Stimulated activated CD4-positive, alpha-beta T cell treated with anti-CD3 and anti-CD28 coated beads, Interleukin-1b, Interleukin-23, amount 100 ng/mL, for 4 hours (primary cell): ENCODE measurements at regions not wholly inside any gene's neighbourhood (a gene's known extent, or its start where the extent isn't known, plus 50 kb on each side); places are given as distances from the start of the nearest gene placed in this dataset.

ENCODE experiments used
- DNase-seq, 2 donors: peaks; one replicate each; pipeline ENCODE4 v3.0.0-alpha.2; 2020; ENCODE audit warnings: low read depth in 2 of 2

DNA sequence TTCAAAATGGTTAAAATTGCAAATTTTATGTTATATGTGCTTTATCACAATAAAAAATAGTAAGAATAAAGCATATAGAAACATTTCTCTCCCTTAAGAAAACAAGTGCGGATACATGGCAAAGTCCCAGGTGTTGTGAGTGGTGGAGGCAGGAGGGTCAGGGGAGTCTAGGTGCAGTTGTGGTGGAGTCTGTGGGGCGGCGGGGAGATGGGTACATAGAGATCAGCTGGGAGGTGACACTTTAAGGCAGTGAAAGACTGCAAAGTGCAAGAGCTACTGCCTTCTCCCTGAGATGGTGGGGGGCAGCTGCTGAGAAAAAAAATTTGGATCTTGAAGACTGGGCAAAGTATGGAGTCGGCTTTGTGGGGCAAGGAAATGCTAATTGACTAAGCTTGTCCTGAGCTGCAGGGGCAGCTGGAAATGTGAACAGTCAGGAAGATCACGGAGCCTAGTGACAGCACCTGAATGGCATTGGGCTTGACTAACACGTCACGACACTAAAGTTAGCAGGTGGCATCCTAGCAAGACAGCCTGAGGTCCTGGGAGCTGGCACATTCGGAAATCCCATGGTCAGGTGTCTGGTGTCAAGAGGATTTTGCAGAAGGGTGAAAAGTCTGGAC, 72.9 kb upstream of the IRS2 start:
- DNase-seq = no peak

DNA sequence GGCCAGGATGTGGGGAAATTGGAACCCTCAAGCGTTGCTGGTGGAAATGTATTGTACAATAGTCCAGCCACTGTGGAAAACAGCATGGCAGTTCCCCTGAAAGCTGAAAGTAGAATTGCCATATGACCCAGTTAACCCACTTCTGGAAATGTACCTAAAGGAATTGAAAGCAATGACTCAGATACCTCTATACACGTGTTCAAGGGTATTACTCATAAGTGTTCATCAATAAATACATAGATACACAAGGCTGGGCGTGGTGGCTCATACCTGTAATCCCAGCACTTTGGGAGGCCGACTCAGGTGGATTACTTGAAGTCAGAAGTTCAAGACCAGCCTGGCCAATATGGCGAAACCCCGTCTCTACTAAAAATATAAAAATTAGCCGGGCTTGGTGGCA, 71.9 kb upstream of the IRS2 start:
- DNase-seq = no peak

- DNase-seq = no peak
Observed at GRCh38 chr13:109857803-109858202, 71.4 kb upstream of the IRS2 start.

GRCh38 chr13:109857325-109857724, 70.9 kb upstream of the IRS2 start:
- DNase-seq = no peak

DNA sequence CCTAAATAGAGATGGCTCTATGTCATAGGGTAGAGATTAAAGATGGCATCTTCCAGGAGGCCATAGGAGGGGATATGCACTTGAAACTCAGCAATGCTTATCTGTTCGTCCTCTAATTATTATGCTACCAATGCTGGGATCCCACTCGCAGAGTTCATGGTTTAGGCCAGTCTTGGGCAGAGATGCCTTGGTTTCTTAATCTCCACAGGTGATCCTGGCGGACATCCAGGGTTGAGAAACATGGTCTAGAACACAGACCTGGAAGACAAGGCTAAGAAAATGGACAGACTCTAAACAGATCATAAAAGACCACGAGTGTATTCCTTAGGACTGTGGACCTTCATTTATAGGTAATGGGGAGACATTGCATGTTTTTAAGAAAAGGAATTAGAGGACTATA, 70.0 kb upstream of the IRS2 start:
- no peak for DNase-seq

- DNase-seq = no peak
Observed at GRCh38 chr13:109853153-109853552, 66.8 kb upstream of the IRS2 start.

GRCh38 chr13:109846185-109846584, 59.8 kb upstream of the IRS2 start:
- no peak for DNase-seq

DNA sequence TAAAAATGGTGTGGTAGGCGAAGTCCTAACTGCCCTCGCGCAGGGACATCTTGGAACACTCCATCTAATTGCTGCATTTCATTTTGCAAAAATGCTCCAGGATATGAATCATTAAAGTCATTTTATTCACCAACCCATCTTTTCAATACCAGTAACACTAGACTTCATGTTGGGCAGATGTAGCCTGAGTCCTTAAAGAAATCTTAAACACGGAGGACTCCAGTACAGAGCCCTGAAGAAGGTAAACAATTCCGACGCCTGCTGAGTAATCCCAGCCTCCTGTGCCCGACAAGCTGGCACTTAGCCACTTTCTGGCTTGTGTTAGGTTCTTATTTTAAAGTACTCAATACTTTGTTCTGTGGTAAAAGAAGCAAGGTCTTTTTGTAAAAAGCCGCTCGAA, 58.0 kb upstream of the IRS2 start:
- DNase-seq = no peak

DNA sequence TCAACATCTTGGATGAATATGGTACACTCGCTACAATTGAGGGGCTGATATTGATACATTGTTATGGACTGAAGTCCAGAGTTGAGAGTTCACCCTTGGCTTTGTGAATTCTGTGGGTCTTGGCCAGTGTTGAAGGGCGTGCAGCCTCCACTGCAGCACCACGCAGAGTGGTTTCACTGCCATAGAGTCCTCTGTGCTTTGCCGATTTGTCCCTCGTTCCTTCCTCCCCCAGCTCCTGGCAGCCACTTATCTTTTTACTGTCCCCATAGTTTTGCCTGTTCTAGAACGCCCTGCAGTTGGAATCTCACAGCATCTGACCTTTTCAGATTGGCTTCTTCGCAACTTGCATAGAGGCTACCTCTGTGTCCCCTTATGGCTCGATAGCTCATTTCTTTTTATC, 57.3 kb upstream of the IRS2 start:
- no peak for DNase-seq

DNA sequence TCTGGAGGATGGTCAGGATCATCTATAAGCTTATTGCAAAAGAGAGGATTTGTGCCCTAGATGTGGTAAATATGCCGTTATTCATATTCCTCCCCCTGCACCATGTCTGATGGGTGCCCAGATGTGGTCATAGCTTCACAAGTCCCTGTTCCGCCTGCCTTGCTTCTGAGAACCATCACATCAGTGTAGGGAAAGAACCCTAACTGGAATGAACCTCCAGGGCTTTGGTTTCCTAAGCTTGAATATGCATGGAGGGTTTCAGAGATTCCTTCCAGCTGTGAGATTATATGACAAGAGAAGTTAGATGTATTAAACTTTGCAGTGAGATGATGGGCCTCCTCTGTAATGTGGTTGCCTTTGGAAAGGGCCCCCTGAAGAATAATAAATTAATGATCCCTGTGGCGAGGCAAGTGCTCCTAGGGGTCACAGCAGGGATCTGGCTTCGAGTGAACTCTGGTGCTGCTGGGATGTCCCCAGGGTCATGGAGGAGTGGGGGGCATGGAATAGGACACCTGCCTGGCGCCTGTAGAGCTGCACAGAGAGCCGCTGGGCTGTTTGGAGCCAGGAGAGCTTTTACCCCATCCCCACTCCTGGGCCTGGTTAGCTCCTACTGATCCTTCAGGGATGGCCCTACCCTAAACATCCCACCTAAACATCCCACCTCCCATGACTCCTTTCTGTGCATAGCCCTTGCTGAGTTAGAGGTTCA, 56.0 kb upstream of the IRS2 start:
- DNase-seq = no peak

DNA sequence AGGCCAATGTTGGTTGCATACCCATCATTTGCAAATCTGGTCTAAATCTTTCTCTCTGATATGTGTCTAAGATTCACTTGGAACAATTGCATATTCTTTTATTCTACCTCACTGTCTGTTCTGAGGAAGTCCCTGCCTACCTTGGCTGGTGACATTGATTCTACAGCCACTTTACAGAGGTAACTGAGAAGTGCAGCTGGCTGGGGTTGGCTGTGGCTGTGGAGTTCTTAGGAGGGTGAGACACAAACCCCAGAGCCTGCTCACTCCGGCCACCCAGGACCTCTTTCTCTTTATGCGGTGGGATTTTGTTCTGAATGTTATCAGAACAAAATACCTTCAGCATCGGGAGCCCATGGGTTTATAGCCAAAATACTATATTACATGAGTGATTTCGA, 54.5 kb upstream of the IRS2 start:
- DNase-seq = no peak

- peak in 1 of 2 donors; percentile 3 for DNase-seq
Observed at GRCh38 chr13:109840201-109840892, 54.0 kb upstream of the IRS2 start.

DNA sequence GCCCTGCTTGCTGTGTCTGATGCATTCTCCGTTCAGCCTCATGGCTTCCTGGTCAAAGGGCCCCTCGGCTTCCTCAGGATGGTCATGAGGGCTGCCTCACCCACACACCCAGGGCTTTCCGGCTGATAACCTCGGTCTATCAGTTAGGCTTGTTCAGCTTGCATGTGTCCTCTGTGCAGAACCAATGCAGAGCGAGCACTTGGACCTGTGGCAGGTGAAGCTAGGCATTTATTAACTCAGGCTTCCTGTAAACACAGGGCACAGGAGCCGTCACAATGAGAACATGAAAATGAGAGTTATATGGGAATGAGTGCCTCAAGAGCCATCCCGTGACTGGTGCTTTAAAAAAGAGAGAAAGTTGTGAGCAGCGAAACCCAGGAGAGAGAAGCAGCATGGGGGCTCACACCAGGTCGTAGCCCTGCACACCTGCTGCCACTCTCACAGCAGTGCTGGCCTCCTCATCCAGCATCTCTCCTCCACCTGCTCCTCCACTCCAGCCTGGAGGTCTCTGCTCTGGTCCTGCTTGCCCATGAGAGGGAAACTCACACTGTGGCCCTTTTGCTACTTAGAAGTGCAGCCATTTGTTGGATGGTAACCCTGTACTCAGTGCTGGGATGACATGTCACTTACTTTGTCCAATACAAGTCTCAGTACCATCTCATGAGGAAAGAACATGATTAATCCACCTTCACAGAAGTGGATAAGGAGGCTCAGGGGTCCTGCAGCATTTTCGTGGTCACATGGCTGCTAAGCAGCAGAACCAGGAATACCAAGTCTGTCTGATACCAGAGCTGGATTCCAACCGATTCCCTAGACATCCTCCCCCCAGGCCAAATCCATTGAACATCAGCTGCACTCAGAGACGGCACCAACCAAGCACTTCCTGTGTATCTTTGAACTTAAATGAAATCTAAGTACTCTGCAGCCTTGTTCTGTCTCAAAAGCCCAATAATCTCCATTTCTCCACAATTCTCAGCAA, 50.5 kb upstream of the IRS2 start:
- no peak for DNase-seq
